Glomerular endothelial cell (primary cell): ENCODE measurements at regions not wholly inside any gene's neighbourhood (a gene's known extent, or its start where the extent isn't known, plus 50 kb on each side); places are given as distances from the start of the nearest gene placed in this dataset.

ENCODE experiments used
- DNase-seq: peaks from one replicate; pipeline ENCODE4 v3.0.0-alpha.2; 2011; ENCODE audit warnings: low read depth, low spot score; ENCODE audit errors: extremely low read depth

- no peak for DNase-seq
Measured at GRCh38 chr21:31502537-31503143, 156.9 kb upstream of the SOD1 start.

- DNase-seq: no peak
Measured at GRCh38 chr21:31501926-31502325, 157.6 kb upstream of the SOD1 start.

- no peak for DNase-seq
Measured at GRCh38 chr21:31500982-31501381, 156.9 kb upstream of the TIAM1 start.

GRCh38 chr21:31500071-31500470, 156.0 kb upstream of the TIAM1 start:
- DNase-seq: no peak

GRCh38 chr21:31498985-31499384, 154.9 kb upstream of the TIAM1 start:
- DNase-seq: no peak

- no peak for DNase-seq
Measured at GRCh38 chr21:31497914-31498313, 153.9 kb upstream of the TIAM1 start.

GRCh38 chr21:31493350-31493880, 149.4 kb upstream of the TIAM1 start:
- no peak for DNase-seq

- no peak for DNase-seq
Measured at GRCh38 chr21:31491617-31492016, 147.6 kb upstream of the TIAM1 start.

GRCh38 chr21:31490443-31490842, 146.4 kb upstream of the TIAM1 start:
- no peak for DNase-seq

GRCh38 chr21:31489726-31490125, 145.7 kb upstream of the TIAM1 start:
- DNase-seq: no peak

GRCh38 chr21:31489014-31489413, 145.0 kb upstream of the TIAM1 start:
- no peak for DNase-seq

- no peak for DNase-seq
Measured at GRCh38 chr21:31484219-31484618, 140.2 kb upstream of the TIAM1 start.

GRCh38 chr21:31483146-31483545, 139.1 kb upstream of the TIAM1 start:
- no peak for DNase-seq

GRCh38 chr21:31482460-31482859, 138.4 kb upstream of the TIAM1 start:
- no peak for DNase-seq

- no peak for DNase-seq
Measured at GRCh38 chr21:31480228-31480627, 136.2 kb upstream of the TIAM1 start.

GRCh38 chr21:31479714-31480113, 135.7 kb upstream of the TIAM1 start:
- no peak for DNase-seq

- no peak for DNase-seq
Measured at GRCh38 chr21:31479222-31479621, 135.2 kb upstream of the TIAM1 start.

- no peak for DNase-seq
Measured at GRCh38 chr21:31476263-31477022, 132.4 kb upstream of the TIAM1 start.

- no peak for DNase-seq
Measured at GRCh38 chr21:31475223-31475622, 131.2 kb upstream of the TIAM1 start.

GRCh38 chr21:31473685-31474345, 129.8 kb upstream of the TIAM1 start:
- DNase-seq: no peak

- no peak for DNase-seq
Measured at GRCh38 chr21:31471865-31472264, 127.8 kb upstream of the TIAM1 start.
